SJSA1 (cell line): ENCODE measurements at regions not wholly inside any gene's neighbourhood (a gene's known extent, or its start where the extent isn't known, plus 50 kb on each side); places are given as distances from the start of the nearest gene placed in this dataset.
"Not testable (repeated sequence)": the region's sequence is repeated elsewhere in the genome, so short reads cannot be mapped to it uniquely, and the experiment has no call there.

Experiments
- DNase-seq, 2 experiments: peaks; one replicate each; pipeline ENCODE4 v3.0.0-alpha.2; 2015 to 2020; ENCODE audit warnings: low spot score in 2 of 2, low read depth in 1 of 2
- H3K27ac ChIP-seq: fragments of 250-450 bp; sonication (Bioruptor Pico); 2 replicates; pipeline ENCODE4 v1.5.1; 2020; ENCODE audit warnings: mild to moderate bottlenecking, moderate library complexity
- H3K27me3 ChIP-seq: fragments of 250-450 bp; sonication (Bioruptor Pico); replicated peaks from 2 replicates; pipeline ENCODE4 v1.5.1; 2020; ENCODE audit warnings: mild to moderate bottlenecking, moderate library complexity
- H3K36me3 ChIP-seq: fragments of 250-450 bp; sonication (Bioruptor Pico); 2 replicates; pipeline ENCODE4 v1.5.1; 2020; ENCODE audit warnings: mild to moderate bottlenecking
- H3K4me1 ChIP-seq: fragments of 250-450 bp; sonication (Bioruptor Pico); replicated peaks from 2 replicates; pipeline ENCODE4 v1.6.1; 2021; ENCODE audit warnings: mild to moderate bottlenecking
- H3K4me3 ChIP-seq: fragments of 250-450 bp; sonication (Bioruptor Pico); 2 replicates; pipeline ENCODE4 v1.5.1; 2020; ENCODE audit warnings: mild to moderate bottlenecking
- H3K9me3 ChIP-seq: fragments of 250-450 bp; sonication (Bioruptor Pico); replicated peaks from 2 replicates; pipeline ENCODE4 v1.5.1; 2020; ENCODE audit warnings: mild to moderate bottlenecking

DNA sequence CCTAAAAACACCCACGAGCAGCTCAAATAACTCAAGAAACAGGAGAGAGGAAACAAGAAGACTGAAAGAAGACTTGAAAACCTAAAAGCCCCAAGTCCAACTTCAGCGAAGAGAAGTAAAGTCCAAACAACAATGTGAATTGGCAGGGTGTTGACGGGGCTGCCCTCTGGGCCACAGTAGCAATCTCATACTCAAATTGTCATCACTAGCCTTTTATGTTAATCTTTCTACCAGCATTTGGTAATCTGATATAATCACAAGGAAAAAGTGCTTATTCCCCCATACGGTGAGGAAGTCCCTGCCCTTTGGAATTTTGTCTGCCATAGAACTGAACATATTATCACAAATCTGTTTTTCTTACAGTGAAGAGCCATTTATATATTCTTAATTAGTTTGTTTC, 51.5 kb upstream of the IFNE start:
- Histone ChIP-seq H3K4me1 (no peaks in the 10 kb centered on the region), H3K36me3 (no peaks in the 10 kb centered on the region), H3K27me3 (no peaks in the 10 kb centered on the region), H3K9me3 (no peaks in the 10 kb centered on the region), H3K4me3 (no peak overlapping the region), H3K27ac (no peak overlapping the region)
- DNase-seq, result no peak

DNA sequence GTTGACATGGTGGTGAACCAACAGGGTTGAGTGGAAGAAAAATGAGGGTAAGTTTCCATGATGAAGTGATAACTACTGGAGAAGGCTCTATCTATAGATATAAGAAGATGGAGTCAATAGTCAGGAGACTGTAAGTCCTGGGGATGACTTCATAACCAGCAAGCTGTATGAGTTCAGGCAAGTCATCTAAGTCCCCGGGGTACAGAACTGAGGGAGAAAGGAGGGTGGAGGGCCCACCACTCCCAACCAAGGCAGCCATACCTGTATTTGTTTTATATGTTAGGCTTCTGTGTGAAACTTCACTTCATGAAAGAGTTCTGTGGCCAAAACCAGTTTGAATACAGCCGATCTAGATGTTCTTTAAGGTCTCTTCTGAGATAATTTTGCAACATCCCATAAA, 53.3 kb upstream of the IFNE start:
- Histone ChIP-seq H3K4me3 (no peak overlapping the region), H3K27ac (no peak overlapping the region), H3K36me3 (no peaks in the 10 kb centered on the region)

DNA sequence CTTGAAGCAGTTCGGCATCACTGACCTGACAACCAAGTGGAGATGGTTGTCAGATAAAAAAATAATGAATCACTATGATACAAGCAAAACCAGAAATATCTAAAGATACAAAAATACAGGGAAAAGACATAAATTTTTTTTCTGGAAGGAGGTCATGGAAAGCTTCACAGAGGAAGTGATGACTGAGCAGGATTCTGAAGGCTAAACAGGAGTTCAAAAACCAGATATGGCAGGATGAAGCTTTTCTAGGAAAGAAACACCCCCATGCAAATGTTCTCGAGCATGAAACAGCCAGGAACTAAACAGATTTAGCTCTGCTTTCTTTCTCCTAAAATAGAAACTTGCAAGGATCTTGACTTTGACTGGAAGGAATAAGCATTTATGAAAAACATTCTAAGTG, 60.7 kb upstream of the IFNE start:
- H3K4me1 ChIP-seq, result no peaks in the 10 kb centered on the region
- no peaks in the 10 kb centered on the region for H3K9me3 ChIP-seq
- no peaks in the 10 kb centered on the region for H3K27me3 ChIP-seq
- no peak overlapping the region for H3K27ac ChIP-seq
- no peaks in the 10 kb centered on the region for H3K36me3 ChIP-seq
- no peak overlapping the region for H3K4me3 ChIP-seq
- DNase-seq, result no peak

More for the DNA sequence above, 53.3 kb upstream of the IFNE start:
- H3K27me3 ChIP-seq, result no peaks in the 10 kb centered on the region
- no peaks in the 10 kb centered on the region for H3K9me3 ChIP-seq
- DNase-seq, result no peak
- H3K4me1 ChIP-seq, result no peaks in the 10 kb centered on the region

DNA sequence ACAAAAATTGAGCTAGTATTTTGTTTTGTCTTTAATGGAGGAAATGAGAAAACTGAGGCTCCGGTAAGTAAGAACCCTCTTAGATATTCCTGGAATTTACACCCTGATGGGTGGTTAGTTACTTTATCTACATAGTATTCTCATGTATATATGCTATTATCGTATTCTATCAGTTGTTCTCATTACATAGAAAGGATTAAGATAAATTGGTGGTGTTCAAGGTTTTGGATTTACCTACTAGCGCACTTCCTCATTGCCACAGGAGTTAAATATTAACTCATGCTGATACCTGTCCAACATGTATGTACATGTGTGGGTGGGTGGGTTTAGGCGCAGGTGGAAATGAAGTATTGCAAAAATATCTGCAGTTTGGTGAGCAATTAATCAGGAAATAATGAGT, 61.1 kb upstream of the IFNE start:
- no peak overlapping the region for H3K27ac ChIP-seq
- no peak for DNase-seq
- H3K27me3 ChIP-seq, result no peaks in the 10 kb centered on the region
- no peaks in the 10 kb centered on the region for H3K4me1 ChIP-seq
- no peaks in the 10 kb centered on the region for H3K9me3 ChIP-seq
- H3K4me3 ChIP-seq, result no peak overlapping the region
- H3K36me3 ChIP-seq, result no peaks in the 10 kb centered on the region

DNA sequence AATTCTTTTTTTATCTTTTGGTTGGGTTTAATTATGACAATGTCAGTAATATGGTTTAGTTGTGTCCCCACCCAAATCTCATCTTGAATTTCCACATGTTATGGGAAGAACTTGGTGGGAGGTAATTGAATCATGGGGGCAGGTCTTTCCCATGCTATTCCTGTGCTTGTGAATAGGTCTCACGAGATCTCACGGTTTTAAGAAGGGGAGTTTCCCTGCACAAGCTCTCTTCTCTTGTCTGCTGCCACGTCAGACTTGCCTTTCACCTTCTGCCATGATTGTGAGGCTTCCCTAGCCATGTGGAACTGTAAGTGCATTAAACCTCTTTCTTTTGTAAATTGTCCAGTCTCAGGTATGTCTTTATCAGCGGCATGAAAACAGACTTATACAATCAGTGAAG, 61.7 kb upstream of the IFNE start:
- H3K27ac ChIP-seq, H3K27me3 ChIP-seq, DNase-seq, H3K9me3 ChIP-seq, H3K36me3 ChIP-seq, H3K4me3 ChIP-seq, H3K4me1 ChIP-seq: not testable (repeated sequence)

DNA sequence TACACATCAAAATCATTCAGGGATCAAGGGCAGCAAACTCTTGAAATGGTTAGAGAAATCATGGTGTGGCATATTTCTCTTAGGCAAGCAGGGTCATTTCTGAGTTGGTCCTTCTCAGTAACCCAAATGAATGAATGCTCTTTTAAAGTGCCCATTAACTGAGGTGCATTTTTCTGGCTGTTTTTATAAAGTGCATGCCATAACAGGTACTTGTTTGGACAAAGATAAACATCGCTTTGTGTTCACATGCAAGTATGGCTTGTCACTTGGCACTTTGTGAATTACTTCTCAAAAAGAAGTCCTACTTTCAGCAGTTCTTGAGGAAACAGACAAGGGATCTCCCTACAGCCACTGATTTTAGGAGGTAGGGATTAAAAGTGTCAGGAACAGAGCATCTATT, 64.8 kb upstream of the IFNE start:
- Histone ChIP-seq H3K9me3 (no peaks in the 10 kb centered on the region), H3K4me1 (peaks cover 14% of the 10 kb centered on the region), H3K4me3 (no peak overlapping the region), H3K36me3 (no peaks in the 10 kb centered on the region), H3K27ac (no peak overlapping the region), H3K27me3 (no peaks in the 10 kb centered on the region)
- DNase-seq, result no peak

DNA sequence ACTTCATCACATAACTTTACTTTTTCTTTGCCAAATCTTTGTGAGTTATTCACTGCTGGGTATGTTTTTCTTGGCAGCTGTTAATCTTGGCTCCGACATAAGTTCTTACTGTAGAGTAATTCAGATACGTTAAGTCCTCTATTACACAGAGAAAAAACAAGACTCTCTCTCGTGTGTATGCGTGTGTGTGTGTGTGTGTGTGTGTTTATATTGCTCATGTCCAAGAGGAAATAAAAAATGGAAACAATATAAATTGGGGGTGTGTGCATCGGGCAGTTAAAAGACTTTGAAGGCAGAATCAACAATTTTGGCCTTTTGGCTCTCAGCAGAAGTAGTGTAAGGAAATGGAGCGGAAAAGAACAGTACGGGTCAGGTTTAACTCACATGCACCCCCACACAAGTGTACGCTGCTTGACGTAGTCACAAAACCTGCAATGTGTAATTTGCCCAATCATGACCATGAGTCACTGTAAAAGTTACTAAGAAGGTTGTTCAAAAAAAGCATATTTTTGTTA, 67.2 kb upstream of the IFNE start:
- Histone ChIP-seq H3K9me3 (no peaks in the 10 kb centered on the region), H3K27me3 (no peaks in the 10 kb centered on the region), H3K36me3 (no peaks in the 10 kb centered on the region), H3K27ac (peak overlapping the region; percentile 35; the same call in 1 of the 2 replicates), H3K4me1 (peaks cover 14% of the 10 kb centered on the region), H3K4me3 (no peak overlapping the region)
- peak in 1 of 2 experiments; percentile 52 for DNase-seq

DNA sequence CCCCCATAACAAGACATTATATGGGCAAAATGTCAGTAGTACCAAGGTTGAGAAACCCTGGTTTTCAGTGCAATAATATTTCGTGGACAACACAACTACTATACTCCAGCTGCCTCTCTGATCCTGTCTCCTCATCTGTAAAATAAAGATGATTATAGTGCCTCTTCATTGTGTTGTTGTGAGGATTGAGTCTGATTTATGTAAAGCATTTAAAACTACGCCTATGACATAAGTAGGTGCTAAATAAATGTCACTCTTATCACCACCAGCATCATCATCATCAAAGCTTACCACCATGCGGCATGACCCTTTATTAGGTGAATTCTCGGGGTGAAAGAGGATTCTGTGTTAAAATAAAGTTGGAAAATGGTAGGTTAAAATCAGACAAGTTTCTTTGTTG, 67.8 kb upstream of the IFNE start:
- no peak for DNase-seq
- Histone ChIP-seq H3K9me3 (no peaks in the 10 kb centered on the region), H3K27ac (peak overlapping the region; percentile 35; the same call in 1 of the 2 replicates), H3K4me3 (no peak overlapping the region), H3K27me3 (no peaks in the 10 kb centered on the region), H3K36me3 (no peaks in the 10 kb centered on the region), H3K4me1 (peaks cover 14% of the 10 kb centered on the region)

DNA sequence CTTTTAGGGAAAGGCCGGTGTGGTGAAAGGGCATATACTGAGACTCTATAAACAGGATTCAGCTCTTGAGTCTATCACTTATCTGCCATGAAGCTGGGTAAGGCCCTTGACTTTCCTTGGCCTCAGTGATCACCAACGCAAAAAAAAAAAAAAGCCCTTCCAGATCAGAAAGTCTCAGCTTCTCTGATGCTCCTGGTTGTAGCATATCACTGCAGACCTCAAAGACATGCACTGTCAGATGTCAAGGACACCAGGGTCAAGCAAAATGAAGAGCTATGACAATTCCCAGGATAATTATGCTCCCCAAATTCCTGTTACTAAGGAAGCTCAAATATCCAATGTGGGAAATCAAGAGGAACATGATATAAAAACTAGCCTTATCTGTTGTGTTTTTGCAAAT, 68.3 kb upstream of the IFNE start:
- no peak for DNase-seq
- Histone ChIP-seq H3K27me3 (no peaks in the 10 kb centered on the region), H3K9me3 (no peaks in the 10 kb centered on the region), H3K4me3 (no peak overlapping the region), H3K4me1 (peaks cover 14% of the 10 kb centered on the region), H3K36me3 (no peaks in the 10 kb centered on the region), H3K27ac (no peak overlapping the region)

DNA sequence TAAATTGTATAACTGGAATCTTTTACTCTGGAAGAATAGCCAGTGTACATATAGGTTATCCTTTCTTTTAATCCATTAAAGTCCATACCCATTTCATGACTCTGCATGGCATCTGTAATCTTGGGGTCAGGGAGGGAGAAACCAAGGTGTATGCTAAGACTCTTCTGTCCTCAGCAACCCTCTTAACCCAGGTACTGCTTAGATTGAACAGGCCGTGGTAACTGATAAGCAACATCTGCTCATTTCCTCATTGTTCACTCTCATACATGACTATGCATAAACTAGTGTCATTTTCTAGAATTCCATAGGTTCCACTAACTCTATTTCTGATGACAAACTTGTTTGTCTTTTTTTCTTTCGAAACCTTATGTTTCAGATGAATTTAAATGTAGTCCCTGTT, 69.3 kb upstream of the IFNE start:
- H3K4me3 ChIP-seq, result no peak overlapping the region
- DNase-seq, result no peak

DNA sequence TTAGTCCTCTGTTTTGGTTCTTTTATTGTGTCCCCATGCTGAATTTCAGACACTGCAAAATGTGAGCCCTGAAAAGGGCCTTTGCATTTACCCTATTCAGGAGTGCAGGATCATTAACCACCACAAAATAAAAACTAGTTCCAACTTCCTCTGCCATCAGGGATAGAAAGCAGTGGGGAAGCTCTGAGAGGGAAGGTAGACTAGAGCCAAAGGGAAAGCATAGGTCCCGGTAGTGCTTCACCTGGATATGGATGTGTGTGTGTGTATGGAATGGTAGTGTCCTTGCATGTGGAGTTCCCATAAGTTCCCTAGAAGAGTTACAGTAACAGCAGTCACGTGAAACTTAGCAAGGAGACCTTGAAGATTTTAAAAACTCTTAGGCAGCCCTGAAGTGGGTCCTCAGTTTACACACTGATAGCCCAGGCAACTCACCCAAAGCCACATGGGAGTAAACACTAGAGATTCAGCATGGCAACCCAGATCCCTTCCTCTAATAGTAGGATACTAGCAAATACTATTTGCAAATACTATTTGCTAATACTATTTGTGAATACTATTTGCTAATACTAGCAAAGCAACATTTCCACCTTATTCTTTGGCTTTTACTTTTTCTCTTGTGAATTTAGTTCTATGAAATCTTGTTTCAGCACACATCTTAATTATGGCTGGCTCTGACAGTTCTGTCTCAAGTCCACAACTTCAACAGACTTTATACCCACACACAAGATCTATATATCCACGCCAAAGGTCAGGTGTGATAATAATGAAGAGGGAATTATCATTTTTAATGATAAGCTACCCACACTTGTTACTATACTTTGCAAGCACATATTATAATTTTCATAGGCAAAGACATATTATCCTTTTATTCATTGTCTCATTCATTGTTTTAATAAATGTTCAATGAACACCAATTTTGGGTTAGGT, 70.4 kb upstream of the IFNE start:
- DNase-seq, result no peak
- Histone ChIP-seq H3K4me1 (peaks cover 14% of the 10 kb centered on the region), H3K27ac (no peak overlapping the region), H3K4me3 (no peak overlapping the region), H3K36me3 (no peaks in the 10 kb centered on the region), H3K9me3 (no peaks in the 10 kb centered on the region), H3K27me3 (no peaks in the 10 kb centered on the region)

More for the DNA sequence above, 69.3 kb upstream of the IFNE start:
- H3K36me3 ChIP-seq, result no peaks in the 10 kb centered on the region
- H3K9me3 ChIP-seq, result no peaks in the 10 kb centered on the region
- H3K27ac ChIP-seq, result no peak overlapping the region
- H3K27me3 ChIP-seq, result no peaks in the 10 kb centered on the region
- H3K4me1 ChIP-seq, result peaks cover 14% of the 10 kb centered on the region

DNA sequence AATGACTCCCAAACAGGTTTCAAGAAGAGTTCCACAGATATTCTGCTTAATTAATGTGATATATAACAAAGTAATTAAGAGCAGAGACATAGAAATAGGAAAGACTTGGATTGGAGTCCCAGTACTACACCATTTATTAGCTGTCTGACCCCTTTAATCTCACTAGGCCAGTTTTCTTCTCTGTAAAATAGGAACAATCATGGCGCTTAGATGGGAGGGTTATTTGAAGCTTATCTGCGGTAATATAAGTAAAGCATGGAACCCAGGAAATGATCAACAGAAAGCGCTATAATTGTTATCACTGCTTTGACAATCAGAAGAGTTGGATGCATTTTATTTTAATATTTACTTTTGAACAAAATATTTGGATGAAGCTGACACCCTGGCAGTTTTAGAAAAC, 71.3 kb upstream of the IFNE start:
- Histone ChIP-seq H3K27ac (no peak overlapping the region), H3K4me3 (no peak overlapping the region), H3K27me3 (no peaks in the 10 kb centered on the region), H3K9me3 (no peaks in the 10 kb centered on the region), H3K4me1 (peaks cover 14% of the 10 kb centered on the region), H3K36me3 (no peaks in the 10 kb centered on the region)
- no peak for DNase-seq

DNA sequence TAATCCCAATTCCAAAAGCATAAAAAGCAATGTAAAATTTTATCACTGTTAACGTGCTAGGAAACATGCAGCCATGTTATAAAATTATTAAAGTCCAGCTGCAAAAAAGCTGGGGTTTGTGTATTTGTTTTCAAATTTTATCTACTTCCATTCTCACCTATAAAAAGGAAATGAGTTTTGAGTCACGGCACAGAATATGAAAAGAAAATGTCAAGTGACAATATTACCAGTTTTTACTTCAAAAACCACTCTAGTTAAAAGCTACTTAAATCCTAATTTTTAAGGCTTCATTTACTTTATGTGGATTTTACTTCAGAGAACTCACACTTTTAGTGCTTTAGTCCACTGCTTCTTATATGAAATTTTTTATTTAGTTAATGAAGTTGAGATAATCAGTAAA, 72.7 kb upstream of the IFNE start:
- H3K27me3 ChIP-seq, result no peaks in the 10 kb centered on the region
- H3K27ac ChIP-seq, result no peak overlapping the region
- H3K4me1 ChIP-seq, result peaks cover 2% of the 10 kb centered on the region
- H3K36me3 ChIP-seq, result peaks cover 5% of the 10 kb centered on the region
- DNase-seq, result no peak
- H3K4me3 ChIP-seq, result no peak overlapping the region
- H3K9me3 ChIP-seq, result no peaks in the 10 kb centered on the region

DNA sequence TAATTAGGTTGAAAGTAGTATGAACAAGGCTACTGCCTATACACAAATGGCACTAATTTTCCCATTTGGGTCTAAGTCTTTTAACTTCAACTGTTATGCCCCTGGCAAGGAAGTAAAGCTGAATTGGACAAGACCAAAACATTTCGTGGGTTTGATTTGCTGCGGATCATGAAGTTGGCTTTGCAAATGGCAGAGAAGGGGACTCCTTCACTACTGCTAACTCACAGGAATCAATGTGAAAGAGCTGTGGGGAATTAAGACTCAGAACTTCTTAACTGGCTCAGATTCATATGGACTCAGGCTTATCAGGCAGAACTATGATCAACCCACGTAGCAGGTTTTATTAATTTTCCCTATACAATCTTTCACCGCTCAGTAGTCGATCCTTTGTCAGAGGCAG, 73.8 kb upstream of the IFNE start:
- H3K4me1 ChIP-seq, result peaks cover 6% of the 10 kb centered on the region; the same call in 1 of the 2 replicates
- no peak overlapping the region for H3K4me3 ChIP-seq
- no peak overlapping the region for H3K27ac ChIP-seq
- H3K27me3 ChIP-seq, result no peaks in the 10 kb centered on the region
- H3K9me3 ChIP-seq, result no peaks in the 10 kb centered on the region
- H3K36me3 ChIP-seq, result peaks cover 5% of the 10 kb centered on the region
- no peak for DNase-seq
